Choroid plexus epithelial cell (primary cell): ENCODE measurements at regions not wholly inside any gene's neighbourhood (a gene's known extent, or its start where the extent isn't known, plus 50 kb on each side); places are given as distances from the start of the nearest gene placed in this dataset.
A peak's percentile ranks its signal among the peaks of the same experiment; 100 is the strongest.

Experiments used
- DNase-seq: peaks from one replicate; pipeline ENCODE4 v3.0.0-alpha.2; 2010; ENCODE audit warnings: low read depth
- H3K4me3 ChIP-seq: 2 replicates; pipeline ENCODE4 v1.5.1; 2011; ENCODE audit warnings: low read depth, mild to moderate bottlenecking, control low read depth, low read length, moderate library complexity
- TF ChIP-seq, protein P1 (sequence below): conservative IDR thresholded peaks from 2 replicates; pipeline ENCODE4 v1.5.1; 2011; ENCODE audit warnings: low read depth, mild to moderate bottlenecking, control low read depth, inconsistent platforms, low read length, moderate library complexity

DNA sequence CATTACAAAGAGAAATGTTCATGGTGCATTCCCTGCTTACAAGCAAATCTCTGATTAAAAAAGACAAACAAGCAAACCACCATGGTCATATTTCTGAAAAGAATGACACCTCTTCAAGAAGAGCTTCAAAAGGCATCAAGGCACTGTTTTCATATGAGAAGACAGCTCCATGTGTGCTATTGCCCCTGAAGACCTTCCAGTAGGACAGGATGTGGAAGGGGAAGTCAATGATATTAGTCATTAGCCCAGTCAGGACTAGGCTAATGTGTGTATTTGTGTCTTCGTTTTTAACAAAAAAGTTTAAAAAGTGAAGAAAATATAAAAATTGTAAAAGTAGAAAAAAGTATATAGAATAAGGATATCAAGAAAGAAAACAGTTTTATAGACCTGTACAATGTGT is 534.7 kb upstream of the ARGLU1 start:
- no peak for DNase-seq
- TF ChIP-seq, protein P1, sequence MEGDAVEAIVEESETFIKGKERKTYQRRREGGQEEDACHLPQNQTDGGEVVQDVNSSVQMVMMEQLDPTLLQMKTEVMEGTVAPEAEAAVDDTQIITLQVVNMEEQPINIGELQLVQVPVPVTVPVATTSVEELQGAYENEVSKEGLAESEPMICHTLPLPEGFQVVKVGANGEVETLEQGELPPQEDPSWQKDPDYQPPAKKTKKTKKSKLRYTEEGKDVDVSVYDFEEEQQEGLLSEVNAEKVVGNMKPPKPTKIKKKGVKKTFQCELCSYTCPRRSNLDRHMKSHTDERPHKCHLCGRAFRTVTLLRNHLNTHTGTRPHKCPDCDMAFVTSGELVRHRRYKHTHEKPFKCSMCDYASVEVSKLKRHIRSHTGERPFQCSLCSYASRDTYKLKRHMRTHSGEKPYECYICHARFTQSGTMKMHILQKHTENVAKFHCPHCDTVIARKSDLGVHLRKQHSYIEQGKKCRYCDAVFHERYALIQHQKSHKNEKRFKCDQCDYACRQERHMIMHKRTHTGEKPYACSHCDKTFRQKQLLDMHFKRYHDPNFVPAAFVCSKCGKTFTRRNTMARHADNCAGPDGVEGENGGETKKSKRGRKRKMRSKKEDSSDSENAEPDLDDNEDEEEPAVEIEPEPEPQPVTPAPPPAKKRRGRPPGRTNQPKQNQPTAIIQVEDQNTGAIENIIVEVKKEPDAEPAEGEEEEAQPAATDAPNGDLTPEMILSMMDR: no peak
- H3K4me3 ChIP-seq: no peak overlapping the region

GRCh38 chr13:107099661-107100060 is 531.7 kb upstream of the ARGLU1 start:
- DNase-seq: peak; percentile 45
- TF ChIP-seq, protein P1: no peak
- no peak overlapping the region for H3K4me3 ChIP-seq

DNA sequence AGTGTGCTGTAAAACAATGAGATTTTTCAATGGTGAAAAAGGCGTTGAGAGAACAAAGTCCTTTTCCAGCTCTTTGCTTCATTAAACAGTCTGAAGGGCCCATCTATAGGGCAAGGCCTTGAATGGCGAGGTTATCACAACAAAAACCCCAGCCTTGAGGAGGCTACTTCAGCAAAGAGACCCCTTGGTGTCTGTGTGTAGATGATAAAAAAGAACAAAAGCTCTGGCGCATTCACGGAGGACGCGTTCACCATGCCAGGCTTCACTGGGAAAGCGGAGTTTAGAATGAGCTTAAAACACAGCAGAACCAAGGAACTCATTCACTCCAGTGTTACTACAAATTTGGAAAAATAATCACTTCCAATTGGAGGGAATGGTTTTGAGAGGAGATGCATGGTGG is 530.0 kb upstream of the ARGLU1 start:
- DNase-seq: no peak
- no peak overlapping the region for H3K4me3 ChIP-seq
- TF ChIP-seq, protein P1: no peak

GRCh38 chr13:107095876-107096275 is 527.9 kb upstream of the ARGLU1 start:
- no peak for DNase-seq
- no peak overlapping the region for H3K4me3 ChIP-seq
- TF ChIP-seq, protein P1: no peak

- TF ChIP-seq, protein P1: no peak
- no peak for DNase-seq
These were observed 523.9 kb upstream of the ARGLU1 start for GRCh38 chr13:107091861-107092260.

DNA sequence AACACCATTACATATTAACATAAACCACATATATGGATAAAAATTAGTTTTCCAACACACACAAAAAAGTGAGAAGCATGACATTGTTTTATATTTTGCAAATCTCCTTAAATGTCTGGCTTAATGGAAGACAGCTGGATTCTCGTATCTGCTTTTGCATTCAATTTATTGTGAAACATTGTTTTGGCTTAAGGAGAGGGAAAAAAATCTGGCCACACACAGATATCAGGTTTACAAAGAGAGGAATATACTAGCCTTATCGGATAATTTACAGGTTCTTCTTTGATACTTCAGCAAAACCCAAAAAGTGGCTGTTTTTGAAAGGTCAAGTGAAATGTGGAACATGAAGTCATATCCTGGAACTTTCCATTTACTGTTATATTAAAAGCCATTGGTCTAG is 523.5 kb upstream of the ARGLU1 start:
- TF ChIP-seq, protein P1: no peak
- no peak for DNase-seq
- H3K4me3 ChIP-seq: no peak overlapping the region

More at GRCh38 chr13:107091861-107092260, 523.9 kb upstream of the ARGLU1 start:
- no peak overlapping the region for H3K4me3 ChIP-seq

DNA sequence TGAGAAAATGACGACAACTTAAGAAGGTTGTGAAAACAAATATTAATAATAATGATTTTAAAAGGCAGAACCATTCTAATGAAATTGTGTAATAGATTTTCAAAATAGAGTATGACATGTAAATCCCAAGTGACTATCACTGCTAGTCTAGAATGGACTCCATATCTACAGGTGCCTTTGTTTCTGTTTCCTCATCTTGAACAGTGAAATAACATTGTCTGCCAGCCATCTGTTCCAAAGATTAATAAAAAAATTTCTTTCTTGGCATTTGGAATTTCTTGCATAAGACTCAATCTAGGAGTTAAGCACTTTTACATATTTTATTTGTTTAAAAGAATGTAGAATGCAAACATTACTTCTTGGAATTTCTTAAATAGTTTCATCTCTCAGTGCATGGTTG is 520.1 kb upstream of the ARGLU1 start:
- H3K4me3 ChIP-seq: no peak overlapping the region
- no peak for DNase-seq

More for the DNA sequence above, 520.1 kb upstream of the ARGLU1 start:
- TF ChIP-seq, protein P1: no peak
